H1 (cell line): ENCODE measurements at regions not wholly inside any gene's neighbourhood (a gene's known extent, or its start where the extent isn't known, plus 50 kb on each side); places are given as distances from the start of the nearest gene placed in this dataset.

Experiments
- CTCF ChIA-PET: fragments of 300-600 bp; sonication (Branson Sonifier 250); formaldehyde crosslinking; loops from one replicate; lab custom pipeline; 2021; ENCODE audit not compliant: partially characterized antibody; lab: Charles Lee
- POLR2A ChIA-PET: fragments of 300-600 bp; sonication (Branson Sonifier 250); formaldehyde crosslinking; loops from one replicate; lab custom pipeline; 2021; ENCODE audit warnings: inconsistent platforms; ENCODE audit not compliant: partially characterized antibody; lab: Charles Lee
- DNase-seq, 2 experiments: peaks; one replicate each; pipeline versions ENCODE4 v3.0.0 to v3.0.0-alpha.2; 2010 to 2022; ENCODE audit warnings: low spot score in 2 of 2, low read depth in 1 of 2, mixed read lengths in 1 of 2
- FAIRE-seq: peaks from 2 replicates; lab custom pipeline; 2011; peaks lifted over from hg19 to GRCh38; lab: Jason Lieb, UNC
- H2AFZ ChIP-seq: 2 replicates; pipeline ENCODE4 v1.8.1; 2012; ENCODE audit warnings: low read length, inconsistent platforms
- H2AK5ac ChIP-seq: 2 replicates; pipeline ENCODE4 v1.6.1; 2013; ENCODE audit warnings: low read depth, low read length
- H2BK120ac ChIP-seq: replicated peaks from 2 replicates; pipeline ENCODE3; 2013; ENCODE audit warnings: low read depth, low read length, inconsistent platforms
- H2BK12ac ChIP-seq: 2 replicates; pipeline ENCODE4 v1.6.1; 2013; ENCODE audit warnings: low read depth, low read length
- H2BK15ac ChIP-seq: 2 replicates; pipeline ENCODE4 v1.6.1; 2013; ENCODE audit warnings: low read length
- H2BK20ac ChIP-seq: 2 replicates; pipeline ENCODE4 v1.6.1; 2013; ENCODE audit warnings: low read length
- H2BK5ac ChIP-seq: 2 replicates; pipeline ENCODE4 v1.6.1; 2013; ENCODE audit warnings: low read depth, low read length
- H3K14ac ChIP-seq: 2 replicates; pipeline ENCODE4 v1.6.1; 2013; ENCODE audit warnings: inconsistent platforms; ENCODE audit not compliant: insufficient read length
- H3K18ac ChIP-seq: 2 replicates; pipeline ENCODE4 v1.6.1; 2013; ENCODE audit warnings: low read length; ENCODE audit errors: extremely low read depth
- H3K23ac ChIP-seq: 2 replicates; pipeline ENCODE4 v1.6.1; 2013; ENCODE audit warnings: inconsistent platforms; ENCODE audit not compliant: insufficient read length
- H3K23me2 ChIP-seq: 2 replicates; pipeline ENCODE4 v1.6.1; 2013; ENCODE audit warnings: low read depth, low read length
- H3K27ac ChIP-seq: 2 replicates; pipeline ENCODE4 v1.6.1; 2011; ENCODE audit warnings: low read depth, low read length, inconsistent platforms
- H3K27me3 ChIP-seq, 4 experiments: replicated peaks in 1 of 4; 1 replicate in 1 of 4; 2 replicates in 3 of 4; pipeline versions ENCODE4 v1.6.1 to v1.8.1; 2011 to 2013; ENCODE audit warnings: low read length in 3 of 4, mild to moderate bottlenecking in 3 of 4, inconsistent platforms in 2 of 4, mixed read lengths in 2 of 4, moderate library complexity in 1 of 4; ENCODE audit not compliant: control insufficient read depth in 3 of 4, insufficient read depth in 3 of 4; ENCODE audit errors: extremely low read depth in 1 of 4
- H3K36me3 ChIP-seq, 4 experiments: 2 replicates each; pipeline versions ENCODE4 v1.6.1 to v1.8.1; 2011 to 2013; ENCODE audit warnings: mild to moderate bottlenecking in 4 of 4, low read length in 3 of 4, moderate library complexity in 2 of 4, control low read depth in 1 of 4, inconsistent platforms in 1 of 4; ENCODE audit not compliant: insufficient read depth in 4 of 4, control insufficient read depth in 2 of 4
- H3K4ac ChIP-seq: replicated peaks from 2 replicates; pipeline ENCODE3; 2013; ENCODE audit warnings: low read length, low read depth, mixed read lengths, inconsistent platforms; ENCODE audit not compliant: insufficient read length
- H3K4me1 ChIP-seq, 4 experiments: replicated peaks in 1 of 4; 1 replicate in 1 of 4; 2 replicates in 3 of 4; pipeline versions ENCODE4 v1.6.1 to v1.8.1; 2011 to 2013; ENCODE audit warnings: low read length in 3 of 4, inconsistent platforms in 2 of 4, mixed read lengths in 1 of 4; ENCODE audit not compliant: insufficient read depth in 4 of 4, control insufficient read depth in 3 of 4
- H3K4me2 ChIP-seq, 2 experiments: 2 replicates each; pipeline versions ENCODE4 v1.6.1 to v1.8.1; 2011 to 2013; ENCODE audit warnings: low read depth in 2 of 2, low read length in 2 of 2, control low read depth in 1 of 2, inconsistent platforms in 1 of 2, mild to moderate bottlenecking in 1 of 2; ENCODE audit not compliant: insufficient read depth in 1 of 2
- H3K4me3 ChIP-seq, 4 experiments: fragments of 200-600, 300-600 bp in 1 of 4; sonication (generic), shearing (Covaris generic), sonication (Bioruptor Twin) in 1 of 4; 2 replicates each; pipeline versions ENCODE4 v1.5.1 to v1.8.1; 2011 to 2016; ENCODE audit warnings: low read length in 4 of 4, low read depth in 3 of 4, control low read depth in 2 of 4, inconsistent platforms in 2 of 4, mild to moderate bottlenecking in 2 of 4, mixed read lengths in 1 of 4, moderate library complexity in 1 of 4; ENCODE audit not compliant: insufficient read depth in 2 of 4; ENCODE audit errors: extremely low read depth in 1 of 4
- H3K56ac ChIP-seq: replicated peaks from 2 replicates; pipeline ENCODE3; 2013; ENCODE audit warnings: low read depth, mild to moderate bottlenecking, mixed read lengths, low read length, inconsistent platforms; ENCODE audit not compliant: insufficient read length
- H3K79me1 ChIP-seq: 2 replicates; pipeline ENCODE4 v1.6.1; 2013; ENCODE audit warnings: low read depth, low read length, control low read depth
- H3K79me2 ChIP-seq, 2 experiments: 2 replicates each; pipeline versions ENCODE4 v1.6.1 to v1.8.1; 2012 to 2013; ENCODE audit warnings: low read length in 2 of 2, mild to moderate bottlenecking in 2 of 2, inconsistent platforms in 1 of 2; ENCODE audit not compliant: insufficient read depth in 2 of 2, control insufficient read depth in 1 of 2
- H3K9ac ChIP-seq, 4 experiments: replicated peaks in 1 of 4; 1 replicate in 1 of 4; 2 replicates in 3 of 4; pipeline versions ENCODE4 v1.6.1 to v1.8.1; 2011 to 2013; ENCODE audit warnings: low read depth in 3 of 4, low read length in 3 of 4, control low read depth in 2 of 4, mild to moderate bottlenecking in 2 of 4, moderate library complexity in 2 of 4, inconsistent platforms in 1 of 4; ENCODE audit errors: extremely low read depth in 1 of 4
- H3K9me3 ChIP-seq, 2 experiments: 2 replicates each; pipeline versions ENCODE4 v1.6.1 to v1.8.1; 2012 to 2013; ENCODE audit warnings: mild to moderate bottlenecking in 2 of 2, moderate library complexity in 2 of 2, control low read depth in 1 of 2, inconsistent platforms in 1 of 2, low read depth in 1 of 2, low read length in 1 of 2, mixed read lengths in 1 of 2; ENCODE audit not compliant: insufficient read depth in 2 of 2
- H4K20me1 ChIP-seq, 2 experiments: replicated peaks in 1 of 2; 2 replicates each; pipeline versions ENCODE3 to v1.8.1; 2011 to 2013; ENCODE audit warnings: inconsistent platforms in 2 of 2, low read length in 2 of 2, mild to moderate bottlenecking in 1 of 2; ENCODE audit not compliant: insufficient read depth in 2 of 2, control insufficient read depth in 1 of 2
- H4K5ac ChIP-seq: 2 replicates; pipeline ENCODE4 v1.6.1; 2013; ENCODE audit warnings: low read length, low read depth, mixed read lengths, inconsistent platforms; ENCODE audit not compliant: insufficient read length
- H4K8ac ChIP-seq: 2 replicates; pipeline ENCODE4 v1.8.0; 2013; ENCODE audit warnings: mild to moderate bottlenecking, moderate library complexity, low read length, inconsistent platforms; ENCODE audit not compliant: insufficient read depth; ENCODE audit errors: extremely low read depth
- H4K91ac ChIP-seq: replicated peaks from 2 replicates; pipeline ENCODE3; 2013; ENCODE audit warnings: low read length, mixed read lengths, inconsistent platforms; ENCODE audit not compliant: insufficient read length
- BCL11A ChIP-seq, 2 experiments: IDR thresholded peaks; one replicate each; pipeline ENCODE4 v1.6.1; 2011; ENCODE audit warnings: low read depth in 2 of 2, low read length in 2 of 2, mild to moderate bottlenecking in 2 of 2
- CHD2 ChIP-seq: IDR thresholded peaks from 2 replicates; pipeline ENCODE4 v1.6.1; 2012; ENCODE audit warnings: low read length, improper control_type of control experiment
- CTCF ChIP-seq, 3 experiments: IDR thresholded peaks; 1 replicate in 2 of 3; 2 replicates in 1 of 3; pipeline versions ENCODE4 v1.5.1 to v1.6.1; 2011; ENCODE audit warnings: low read length in 3 of 3, mild to moderate bottlenecking in 3 of 3, inconsistent platforms in 2 of 3, low read depth in 1 of 3, moderate library complexity in 1 of 3; ENCODE audit not compliant: insufficient read depth in 1 of 3; ENCODE audit errors: control extremely low read depth in 1 of 3
- GABPA ChIP-seq: IDR thresholded peaks from 2 replicates; pipeline ENCODE4 v1.6.1; 2011; ENCODE audit warnings: mild to moderate bottlenecking, low read length, moderate library complexity, borderline replicate concordance; ENCODE audit not compliant: insufficient read depth
- JUN ChIP-seq: IDR thresholded peaks from 2 replicates; pipeline ENCODE4 v1.6.1; 2011; ENCODE audit warnings: low read depth, mild to moderate bottlenecking, improper control_type of control experiment, low read length
- NANOG ChIP-seq: IDR thresholded peaks from 2 replicates; pipeline ENCODE4 v1.6.1; 2011; ENCODE audit warnings: low read length, low read depth, mild to moderate bottlenecking, inconsistent platforms; ENCODE audit not compliant: insufficient read depth, poor library complexity, severe bottlenecking
- RAD21 ChIP-seq, 2 experiments: IDR thresholded peaks in 1 of 2; conservative IDR thresholded peaks in 1 of 2; 2 replicates each; pipeline ENCODE4 v1.6.1; 2011; ENCODE audit warnings: low read depth in 2 of 2, low read length in 2 of 2, improper control_type of control experiment in 1 of 2, inconsistent platforms in 1 of 2, mild to moderate bottlenecking in 1 of 2, moderate library complexity in 1 of 2
- RNF2 ChIP-seq: fragments of 200-900, 300-1000 bp; sonication (generic); IDR thresholded peaks from 2 replicates; pipeline ENCODE4 v1.7.1; 2016; ENCODE audit warnings: borderline replicate concordance, low read depth, mild to moderate bottlenecking, antibody characterized with exemption, low read length; ENCODE audit not compliant: poor library complexity, severe bottlenecking; ENCODE audit errors: missing control alignments
- SIRT6 ChIP-seq: IDR thresholded peaks from one replicate; pipeline ENCODE4 v1.7.1; 2012; ENCODE audit warnings: low read length, inconsistent platforms
- TEAD4 ChIP-seq: IDR thresholded peaks from 2 replicates; pipeline ENCODE4 v1.6.1; 2012; ENCODE audit warnings: low read depth, low read length, inconsistent platforms, mixed read lengths
- WGBS, 2 experiments: shearing (Covaris generic) in 1 of 2; methylation state at CpG; one replicate each; pipeline versions ENCODE4 v1.1.6 to v1.1.7; 2013 to 2015; ENCODE audit warnings: low lambda C conversion rate in 2 of 2, mixed read lengths in 2 of 2, inconsistent platforms in 1 of 2, low coverage in 1 of 2, missing lambda C conversion rate in 1 of 2; ENCODE audit not compliant: insufficient replicate concordance in 2 of 2, insufficient coverage in 1 of 2, insufficient read length in 1 of 2; ENCODE audit errors: extremely low coverage in 1 of 2, missing lambda C conversion rate in 1 of 2; 5-methylcytosine and 5-hydroxymethylcytosine counted together

GRCh38 chr7:142689439-142690120, 59.7 kb upstream of the PRSS1 start:
- WGBS, 2 experiments = 60% methylated on average over 3 of the region's 3 CpGs; no CpG with 5 or more reads in 1 of the 2 experiments
- no peak overlapping the region for H3K18ac ChIP-seq
- H3K23me2 ChIP-seq = no peaks in the 10 kb centered on the region
- no peaks in the 10 kb centered on the region for H3K27me3 ChIP-seq
- no peak overlapping the region for H2BK15ac ChIP-seq
- no peak overlapping the region for H3K27ac ChIP-seq
- H3K9ac ChIP-seq = no peak overlapping the region
- H3K23ac ChIP-seq = no peak overlapping the region
- H2AFZ ChIP-seq = no peak overlapping the region
- POLR2A ChIA-PET = no interaction called here
- no peak overlapping the region for H3K14ac ChIP-seq
- H4K5ac ChIP-seq = no peak overlapping the region
- no peak for FAIRE-seq
- H3K4me1 ChIP-seq = no peaks in the 10 kb centered on the region
- CTCF ChIA-PET = interaction anchor here (0.9 to 3.8 kb wide), 15 partner anchors 17 to 387 kb away, joined by 3 to 31 read pairs (median 4); partner anchors contain the start of gene PRSS1
- H4K8ac ChIP-seq = no peak overlapping the region
- H2BK5ac ChIP-seq = no peak overlapping the region
- DNase-seq = no peak
- no peak overlapping the region for H3K4me2 ChIP-seq
- H3K36me3 ChIP-seq = no peaks in the 10 kb centered on the region
- H4K91ac ChIP-seq = no peak overlapping the region
- H3K9me3 ChIP-seq = peaks cover 0 to 6% of the 10 kb centered on the region in 2 experiments; a peak in 2 of 4 replicates
- no peaks in the 10 kb centered on the region for H3K79me2 ChIP-seq
- H4K20me1 ChIP-seq = no peaks in the 10 kb centered on the region
- H2BK120ac ChIP-seq = no peak overlapping the region
- no peak overlapping the region for H2BK20ac ChIP-seq
- H3K79me1 ChIP-seq = no peaks in the 10 kb centered on the region
- no peak overlapping the region for H3K4ac ChIP-seq
- H2BK12ac ChIP-seq = no peak overlapping the region
- H3K56ac ChIP-seq = no peak overlapping the region
- no peak overlapping the region for H2AK5ac ChIP-seq
- no peak overlapping the region for H3K4me3 ChIP-seq
- TF ChIP-seq SIRT6 = no peak
- TF ChIP-seq NANOG = no peak
- no peak for TF ChIP-seq BCL11A (IDR thresholded peaks at IDR 0.05; ENCODE audit: low read depth in 2 of 2, low read length in 2 of 2)
- TF ChIP-seq TEAD4 = no peak
- TF ChIP-seq CTCF (IDR thresholded peaks at IDR 0.05; ENCODE audit: control extremely low read depth in 1 of 3, insufficient read depth in 1 of 3, low read depth in 1 of 3, low read length in 3 of 3) = peak in 2 of 3 experiments; percentile 10 to 29; a peak in 2 of 4 replicates
- TF ChIP-seq JUN = no peak
- TF ChIP-seq CHD2 = no peak
- TF ChIP-seq RAD21 (IDR thresholded peaks at IDR 0.05 in 1 of 2, conservative IDR thresholded peaks at IDR 0.05 in 1 of 2; ENCODE audit: low read depth in 2 of 2, low read length in 2 of 2) = peak; percentile 38 to 42
- no peak for TF ChIP-seq RNF2
- no peak for TF ChIP-seq GABPA
